Bone marrow (tissue), 2 donors: ENCODE measurements at regions not wholly inside any gene's neighbourhood (a gene's known extent, or its start where the extent isn't known, plus 50 kb on each side); places are given as distances from the start of the nearest gene placed in this dataset.

ENCODE experiments used
- DNase-seq, 2 donors: peaks; one replicate each; lab custom pipeline; 2025; lab: John Stamatoyannopoulos, UW

DNA sequence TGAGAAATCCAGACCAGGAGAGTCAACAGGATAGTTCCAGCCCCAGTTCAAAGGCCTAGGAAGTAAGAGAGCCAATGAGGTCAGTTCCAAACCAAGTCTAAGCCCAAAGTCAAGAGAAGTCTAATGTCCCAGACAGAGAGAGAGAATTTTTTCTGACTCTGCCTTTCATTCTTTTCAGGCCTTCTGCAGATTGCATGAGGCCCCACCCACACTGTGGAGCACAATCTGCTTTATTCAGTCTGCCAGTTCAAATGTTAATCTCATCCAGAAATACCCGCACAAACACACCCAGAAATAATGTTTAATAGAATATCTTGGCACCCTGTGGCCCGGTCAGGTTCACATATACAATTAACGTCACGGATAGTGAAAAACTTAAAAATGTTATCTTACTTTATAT lies 962.4 kb upstream of the SOX9 start:
- DNase-seq = no peak

DNA sequence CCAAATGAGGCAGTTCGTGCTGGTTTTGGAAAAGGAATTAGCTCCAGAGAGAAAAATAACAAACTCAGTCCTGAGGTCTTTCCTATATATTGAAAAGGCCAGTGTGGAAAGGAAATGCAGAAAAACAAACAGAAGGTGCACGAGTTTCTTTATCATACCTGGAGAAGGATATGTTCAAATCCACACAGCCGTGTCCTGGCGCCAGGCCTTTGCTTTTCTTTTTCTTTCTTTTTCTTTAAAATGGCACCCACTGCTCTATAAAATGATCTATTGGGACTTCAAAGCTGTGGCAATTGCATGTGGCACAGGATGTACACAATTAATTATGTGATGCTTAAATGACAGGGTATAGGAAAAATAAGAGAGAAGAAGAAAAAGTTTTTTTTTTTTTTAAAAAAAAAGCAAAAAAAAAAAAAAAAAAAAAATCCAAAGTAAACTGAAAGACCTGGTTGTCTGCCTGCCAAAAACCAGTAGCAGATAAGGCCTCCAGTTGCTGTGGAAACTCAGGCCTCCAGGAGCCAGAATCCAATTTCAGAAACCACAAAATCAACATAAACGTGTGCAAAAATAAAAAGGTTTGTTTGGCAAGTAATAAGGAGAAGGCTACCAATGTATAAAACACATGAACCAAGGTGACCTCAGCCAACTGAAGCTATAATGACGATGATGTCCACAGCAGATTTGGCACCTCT lies 957.6 kb upstream of the SOX9 start:
- DNase-seq = no peak

DNA sequence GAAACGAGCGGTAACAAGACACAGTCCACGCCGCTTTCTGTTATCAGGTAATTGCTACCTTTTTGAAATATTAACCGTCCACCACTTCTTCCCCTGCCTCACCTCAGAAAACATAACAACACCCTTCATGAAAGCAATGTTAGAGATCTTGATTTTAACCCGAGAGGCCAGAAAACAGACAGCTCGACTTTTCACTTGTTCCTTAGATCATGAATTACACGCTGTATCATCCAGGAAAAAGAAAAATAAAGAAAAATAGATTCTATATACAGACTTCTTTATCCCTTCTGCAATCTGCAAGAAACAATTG lies 957.1 kb upstream of the SOX9 start:
- DNase-seq = no peak

DNA sequence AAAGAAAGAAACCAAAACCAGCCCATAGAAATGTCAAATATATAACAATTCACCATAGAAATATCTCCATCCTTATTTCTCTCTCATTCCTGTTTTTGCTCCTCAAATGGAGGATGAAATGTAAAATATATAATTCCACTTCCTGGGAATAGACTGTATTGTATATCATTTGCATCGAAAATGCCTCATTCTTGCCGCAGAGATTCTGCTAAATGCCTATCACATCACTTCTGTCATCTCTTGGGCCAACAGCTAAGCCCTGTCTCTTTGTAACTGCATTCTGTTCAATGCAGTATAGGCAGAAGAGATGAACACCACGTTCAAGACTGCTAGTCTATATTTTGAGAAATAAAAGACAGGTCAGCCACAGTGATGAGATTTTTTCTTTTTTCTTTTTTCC lies 956.3 kb upstream of the SOX9 start:
- DNase-seq = no peak

DNA sequence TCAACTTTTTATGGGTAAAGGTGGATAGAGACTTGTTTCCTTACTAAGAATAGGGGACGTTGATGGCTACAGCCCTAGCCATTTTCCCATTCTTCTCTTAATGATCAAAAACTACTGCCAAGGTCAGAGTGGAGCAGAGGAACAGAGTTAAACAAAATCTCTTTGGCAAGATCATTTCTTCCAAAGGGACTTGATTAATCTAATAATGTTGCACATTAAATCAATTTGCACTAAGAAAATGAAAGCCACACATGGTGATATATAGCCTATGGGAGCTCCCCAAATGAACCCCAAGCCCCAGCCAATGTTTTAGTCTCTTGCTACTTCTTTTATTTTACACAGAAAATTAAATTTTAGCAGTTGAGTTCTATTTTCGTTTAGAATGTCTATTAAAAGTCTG lies 954.5 kb upstream of the SOX9 start:
- DNase-seq = no peak

DNA sequence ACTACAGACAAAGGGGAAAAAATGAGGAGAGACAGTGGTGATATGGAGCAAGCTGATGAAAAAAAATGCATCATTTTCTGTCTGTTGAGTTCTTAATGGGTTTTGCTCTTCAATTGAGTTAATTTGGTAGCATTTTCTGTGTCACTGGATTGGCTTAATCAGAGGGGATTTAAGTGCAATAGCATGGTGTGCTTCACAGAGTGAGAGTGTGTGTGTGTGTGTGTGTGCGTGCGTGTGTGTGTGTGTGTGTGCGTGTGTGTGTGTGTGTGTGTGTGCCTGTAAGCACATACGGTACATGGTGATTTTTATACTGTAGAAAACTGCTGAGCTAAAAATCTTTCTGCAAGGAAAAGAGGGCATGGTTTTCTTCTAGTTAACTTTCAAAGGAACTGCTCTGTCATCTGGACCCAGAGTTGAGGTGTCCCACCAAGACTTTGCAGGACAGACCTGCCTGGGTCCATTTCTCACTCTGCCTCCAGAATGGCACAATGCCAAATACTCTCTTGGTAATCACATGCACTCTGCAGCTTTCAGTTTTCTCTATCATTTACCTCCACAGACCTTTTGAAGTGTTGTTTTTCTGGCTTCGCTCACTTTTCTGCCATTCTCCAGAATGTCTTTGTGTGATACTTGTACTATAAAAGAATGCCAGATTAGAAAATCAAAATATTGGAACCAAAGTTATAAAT lies 952.6 kb upstream of the SOX9 start:
- no peak for DNase-seq

DNA sequence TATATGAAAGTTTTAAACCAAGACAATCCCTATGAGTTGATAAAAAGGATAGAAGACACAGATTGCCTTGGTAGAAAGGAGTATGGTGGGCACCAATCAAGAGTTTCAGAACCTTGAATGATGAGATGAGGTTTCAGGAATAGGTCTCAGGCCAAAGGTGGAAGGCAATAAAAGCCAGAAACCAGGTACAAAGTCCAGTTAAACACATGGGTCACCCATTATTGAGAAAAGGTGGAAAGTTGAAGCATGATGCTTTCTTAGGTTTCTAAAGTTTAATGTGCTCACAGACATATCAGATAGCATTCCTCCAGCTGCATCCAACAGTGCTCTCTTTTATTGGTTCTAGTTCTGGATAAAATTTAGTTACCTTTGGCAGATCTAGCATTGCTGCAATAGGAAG lies 950.8 kb upstream of the SOX9 start:
- no peak for DNase-seq

DNA sequence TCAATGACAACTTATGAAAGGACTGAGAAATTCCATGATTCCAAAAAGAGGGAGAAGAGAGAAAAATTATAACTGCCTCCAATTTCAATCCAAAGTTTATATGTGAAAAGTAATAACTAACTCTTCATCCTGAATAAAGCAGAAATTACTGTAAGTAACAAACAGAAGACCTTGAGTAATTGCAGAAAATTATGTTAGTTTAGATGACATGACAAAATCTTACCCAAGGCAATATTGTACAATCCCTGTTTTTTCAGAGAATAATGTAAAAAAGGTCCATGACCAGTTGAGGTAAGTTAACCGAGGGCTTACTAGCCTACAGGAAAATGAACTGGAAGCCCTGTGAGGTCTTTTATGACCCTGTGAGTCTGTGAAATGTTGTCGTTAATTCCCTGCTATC lies 949.5 kb upstream of the SOX9 start:
- DNase-seq = no peak

DNA sequence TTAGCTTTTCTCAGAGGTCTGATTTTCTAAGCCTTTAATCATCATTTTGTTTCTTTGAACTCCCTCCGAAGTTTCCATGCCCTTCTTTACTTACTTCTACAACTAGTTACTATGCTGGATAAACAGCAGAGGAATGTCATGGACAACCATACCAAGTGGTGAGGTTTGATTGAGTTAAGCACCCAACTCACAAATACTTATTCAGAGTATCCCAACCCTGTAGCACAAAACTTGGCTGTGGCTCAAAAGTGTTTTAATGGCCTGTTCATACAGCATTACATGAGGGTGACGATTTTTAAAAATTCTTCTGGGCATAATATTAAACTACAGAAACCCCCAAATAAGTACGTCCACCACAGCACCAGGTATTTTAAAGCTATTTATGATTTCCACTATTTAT lies 946.8 kb upstream of the SOX9 start:
- DNase-seq = no peak

DNA sequence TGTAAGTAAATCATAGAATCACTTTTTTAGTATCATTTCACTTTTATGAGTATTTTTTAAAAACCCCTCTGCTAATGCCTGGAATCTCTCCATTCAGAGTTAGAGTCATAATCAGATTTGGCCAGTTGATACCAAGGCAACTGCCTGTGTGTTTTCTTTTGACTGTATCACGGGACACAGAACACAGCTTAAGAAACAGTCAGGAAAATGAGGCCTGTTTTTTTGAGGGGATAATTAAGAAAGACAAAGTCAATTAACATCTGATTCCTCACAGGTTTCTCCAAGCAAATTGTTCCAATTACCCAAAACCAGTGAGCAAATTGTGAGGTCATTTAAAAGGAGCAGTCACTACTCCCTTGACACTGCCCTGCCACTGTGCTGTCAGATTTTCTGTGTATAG lies 944.5 kb upstream of the SOX9 start:
- no peak for DNase-seq

DNA sequence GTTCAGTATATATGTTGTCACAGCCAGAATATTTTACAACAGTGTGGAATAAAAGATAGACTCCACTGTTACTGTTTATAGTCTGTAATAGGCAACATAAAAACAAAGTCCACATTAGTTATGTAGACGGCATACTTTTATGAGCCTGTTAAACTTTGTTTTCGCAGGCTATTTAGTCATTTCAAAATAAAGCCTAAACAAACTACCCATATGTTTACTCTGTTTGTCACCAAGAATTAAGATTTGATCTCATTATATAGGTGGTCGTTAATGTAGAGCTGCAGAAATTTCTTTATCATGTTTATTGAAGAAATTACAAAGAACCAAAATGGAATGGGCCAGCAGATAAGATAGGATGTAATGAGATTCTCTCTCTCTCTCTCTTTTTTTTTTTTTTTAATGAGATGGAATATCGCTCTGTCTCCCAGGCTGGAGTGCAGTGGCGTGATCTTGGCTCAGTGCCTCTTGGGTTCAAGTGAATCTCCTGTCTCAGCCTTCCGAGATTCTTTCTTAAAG lies 943.8 kb upstream of the SOX9 start:
- DNase-seq = no peak

DNA sequence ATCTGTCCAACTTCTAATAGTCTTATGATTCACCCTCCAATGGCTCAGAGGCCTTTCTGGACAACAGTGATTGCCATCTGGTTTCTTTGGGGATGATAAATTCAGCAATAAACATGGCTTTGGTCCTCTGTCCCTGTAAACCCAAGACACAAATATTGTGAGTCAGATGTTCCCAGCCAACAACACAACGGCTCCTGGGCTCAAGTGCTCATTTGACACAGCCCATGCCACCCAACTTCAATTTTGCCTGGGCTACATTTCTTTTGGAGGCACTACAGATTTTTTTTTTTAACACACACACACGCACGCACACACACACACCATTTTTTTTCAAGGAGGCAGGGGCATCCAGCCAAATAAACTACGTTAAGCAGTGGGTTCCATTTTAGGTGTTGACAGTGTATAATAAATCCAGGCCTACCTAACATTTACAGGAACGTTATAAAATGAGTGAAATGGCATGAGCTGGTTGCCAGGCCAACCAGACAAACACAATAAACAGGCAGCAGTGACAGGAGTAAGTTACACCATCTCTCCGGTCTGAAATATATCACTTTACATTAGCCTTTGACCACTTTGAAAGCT lies 939.9 kb upstream of the SOX9 start:
- DNase-seq = no peak

DNA sequence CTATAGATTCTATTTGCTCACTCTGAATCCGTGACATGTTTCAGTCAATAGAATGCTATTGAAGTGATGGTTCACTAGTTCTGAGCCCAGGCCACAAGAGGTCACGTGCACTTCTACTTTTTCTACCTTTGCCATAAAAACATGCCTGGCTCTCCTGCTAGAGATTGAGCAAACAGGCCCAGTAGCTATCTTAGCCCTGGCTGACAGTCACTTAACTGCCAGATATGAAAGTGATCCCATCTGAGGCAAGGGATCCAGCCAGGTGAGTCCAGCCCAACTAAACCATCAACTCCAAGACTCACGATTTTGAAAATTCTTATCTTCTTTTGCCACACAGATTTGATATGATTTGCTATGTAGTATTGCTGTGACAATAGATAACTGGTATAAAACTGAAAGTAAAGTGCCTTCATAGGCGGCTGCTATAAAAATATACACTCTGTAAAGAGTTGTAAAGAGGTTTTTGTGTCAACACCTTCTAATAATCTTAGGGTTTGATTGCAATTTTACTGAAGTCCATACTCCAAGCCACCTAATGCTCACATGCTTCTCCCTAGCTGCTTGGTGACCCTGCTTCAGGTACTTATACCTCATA lies 937.7 kb upstream of the SOX9 start:
- DNase-seq = no peak

DNA sequence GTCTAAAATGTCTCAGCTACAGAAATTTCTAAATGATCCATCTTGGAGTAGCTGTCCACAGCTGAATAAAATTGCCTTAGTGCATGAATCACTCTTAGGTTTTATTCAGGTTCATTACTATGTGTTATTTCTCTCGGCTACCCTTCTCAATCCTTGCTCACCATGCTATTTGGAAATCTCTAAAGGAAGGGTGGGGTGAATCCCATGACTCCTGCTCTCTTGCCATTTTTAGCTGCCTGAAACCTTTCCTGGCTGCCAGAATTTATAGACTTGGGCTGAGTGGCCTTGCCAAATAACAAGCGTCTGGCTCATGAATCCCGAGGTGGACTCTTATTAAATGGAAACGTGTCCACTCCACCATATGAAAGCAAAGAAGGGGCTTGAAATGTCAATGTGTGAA lies 936.1 kb upstream of the SOX9 start:
- DNase-seq = no peak

DNA sequence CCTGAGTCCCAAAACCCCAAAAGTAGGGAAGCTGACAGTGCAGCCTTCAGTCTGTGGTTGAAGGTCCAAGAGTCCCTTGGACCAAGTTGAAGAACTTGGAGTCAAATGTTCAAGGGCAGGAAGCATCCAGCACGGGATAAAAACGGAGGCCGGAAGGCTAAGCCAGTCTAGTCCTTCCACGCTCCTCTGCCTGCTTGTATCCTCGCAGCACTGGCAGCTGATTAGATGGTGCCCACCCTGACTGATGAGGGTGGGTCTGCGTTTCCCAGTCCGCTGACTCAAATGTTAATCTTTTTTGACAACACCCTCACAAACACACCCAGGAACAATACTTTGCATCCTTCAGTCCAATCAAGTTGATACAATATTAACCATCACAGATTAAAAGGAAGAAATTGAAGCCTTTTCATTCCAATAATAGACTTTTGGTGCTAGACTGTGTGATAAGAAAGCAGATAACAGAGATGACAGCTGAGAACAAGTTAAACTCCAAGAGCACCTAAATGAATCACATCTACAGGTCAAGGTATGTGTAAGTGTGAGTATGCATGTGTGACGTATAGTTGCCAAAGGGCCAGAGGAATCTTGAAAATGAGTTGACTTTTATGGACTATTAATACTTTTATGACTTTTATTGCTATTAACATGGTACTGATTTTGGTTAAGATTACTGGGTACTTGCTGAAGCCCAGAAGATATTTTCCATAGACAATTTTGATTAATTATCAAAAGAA lies 933.5 kb upstream of the SOX9 start:
- no peak for DNase-seq

DNA sequence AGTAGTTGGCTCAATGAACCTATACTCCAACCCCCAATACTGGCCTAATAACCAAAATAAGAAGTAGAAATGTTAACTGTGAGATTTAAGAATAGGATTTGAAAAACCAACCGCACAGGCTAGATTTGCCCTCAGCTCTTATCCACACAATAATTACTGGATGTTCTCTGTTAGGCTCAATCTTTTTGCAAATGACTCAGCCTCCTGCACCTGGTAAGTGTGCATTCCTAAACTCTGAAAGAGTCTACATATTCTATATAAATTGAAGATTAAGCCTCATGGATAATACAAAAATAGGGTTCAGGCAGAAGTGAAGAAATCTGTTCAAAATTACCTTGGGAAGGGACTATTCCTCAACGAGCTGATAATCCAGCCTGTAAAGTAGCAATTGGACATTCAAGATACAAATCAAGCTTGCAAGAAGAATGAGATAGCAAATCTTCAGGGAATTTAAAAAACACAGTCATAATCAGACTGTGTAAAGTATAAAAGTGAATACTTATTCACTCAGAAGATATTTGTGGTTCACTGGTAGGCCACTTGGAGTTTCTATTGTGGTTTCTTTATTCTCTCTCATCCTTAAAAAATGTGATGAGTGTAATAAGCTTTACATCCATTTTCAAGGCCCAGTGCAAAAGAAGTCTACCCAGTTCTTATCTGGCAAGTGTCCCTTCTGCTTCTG lies 931.9 kb upstream of the SOX9 start:
- DNase-seq = no peak

DNA sequence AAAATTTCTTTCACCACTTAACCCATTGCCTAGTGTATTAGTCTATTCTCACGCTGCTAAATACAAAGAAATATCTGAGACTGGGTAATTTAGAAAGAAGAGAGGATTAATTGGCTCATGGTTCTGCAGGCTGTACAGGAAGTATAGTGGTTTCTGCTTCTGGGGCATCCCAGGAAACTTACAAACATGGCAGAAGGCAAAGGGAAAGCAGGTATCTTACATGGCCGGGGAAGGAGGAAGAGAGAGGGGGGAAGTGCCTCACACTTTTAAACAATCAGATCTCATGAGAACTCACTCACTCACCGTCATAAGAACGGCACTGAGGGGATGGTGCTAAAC lies 931.4 kb upstream of the SOX9 start:
- DNase-seq = no peak

DNA sequence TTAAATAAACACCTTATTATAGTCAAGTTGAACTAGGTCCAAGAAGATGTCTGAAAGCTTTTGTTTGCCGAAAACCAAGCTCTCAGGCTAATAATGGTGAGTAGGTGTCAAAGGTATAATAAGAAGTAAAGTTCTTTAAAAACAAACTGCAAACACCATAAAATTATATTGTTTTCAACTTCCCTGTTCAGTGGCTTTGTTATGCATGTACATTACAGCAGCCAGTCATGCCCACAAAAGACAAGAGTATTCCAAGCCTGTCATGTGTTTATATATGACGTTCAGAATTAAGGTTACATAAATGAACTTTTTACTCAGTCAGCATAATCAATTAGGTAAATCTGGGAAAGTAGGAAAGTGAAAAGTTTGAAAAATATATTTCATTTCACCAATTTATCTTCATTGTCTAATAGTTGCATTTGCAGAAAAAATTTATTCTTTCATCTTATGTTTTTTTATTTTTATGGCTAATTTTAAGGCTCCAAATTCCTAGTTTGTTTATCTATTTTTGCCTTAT lies 928.7 kb upstream of the SOX9 start:
- DNase-seq = no peak

DNA sequence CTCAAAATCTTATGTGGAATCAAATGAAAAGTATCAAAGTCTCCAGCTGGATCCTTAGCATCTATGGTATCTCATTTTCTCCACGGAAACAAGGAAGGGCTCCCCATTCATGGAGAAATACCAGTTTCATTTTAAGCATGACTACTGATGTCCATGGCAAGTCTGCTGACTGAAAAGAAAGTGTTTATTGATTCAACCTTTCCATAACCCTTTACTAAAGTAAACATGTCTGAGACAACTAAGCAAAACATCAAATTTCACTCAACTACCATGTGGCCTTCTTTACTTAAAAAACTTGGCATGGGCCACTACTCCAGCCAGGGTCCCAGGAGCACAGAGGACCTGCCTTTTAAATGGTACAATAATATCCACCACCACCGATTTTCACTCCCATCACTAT lies 928.0 kb upstream of the SOX9 start:
- DNase-seq = no peak

DNA sequence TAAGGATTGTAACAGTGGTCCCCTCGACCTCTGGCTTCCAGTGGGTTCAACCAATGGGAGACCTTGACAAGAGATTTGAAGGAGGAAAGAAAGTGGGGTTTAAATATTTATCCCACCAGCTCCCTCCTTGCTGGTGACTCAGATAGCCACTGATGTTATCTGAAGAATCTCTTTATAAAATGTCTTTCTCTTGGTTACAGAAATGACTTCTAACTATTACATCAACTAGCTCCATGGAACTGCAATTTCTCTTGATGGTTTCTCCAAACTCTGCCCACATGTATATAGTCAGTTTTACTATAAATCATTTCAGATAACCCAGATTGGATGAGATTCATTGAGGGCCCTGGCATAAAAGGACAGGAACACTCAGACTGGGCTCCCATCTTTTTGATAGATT lies 920.2 kb upstream of the SOX9 start:
- DNase-seq = no peak

DNA sequence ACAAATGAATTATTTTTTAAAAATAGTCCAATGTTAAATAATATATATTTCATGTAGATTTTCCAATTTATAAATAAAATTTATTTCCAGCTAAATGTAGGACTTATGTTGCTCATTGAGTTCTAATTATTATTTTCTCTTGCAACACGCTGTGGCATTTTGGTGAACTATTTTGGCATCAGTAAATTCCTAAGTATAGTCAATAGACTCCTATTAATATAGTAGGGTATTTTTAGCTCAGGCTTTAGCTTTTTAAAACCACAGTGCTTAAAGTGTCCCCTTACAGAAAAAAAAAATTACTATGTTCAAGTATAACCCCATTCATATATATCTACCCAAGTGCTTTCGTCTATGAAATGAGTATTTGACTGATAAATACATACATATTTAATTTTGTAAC lies 919.2 kb upstream of the SOX9 start:
- DNase-seq = no peak

DNA sequence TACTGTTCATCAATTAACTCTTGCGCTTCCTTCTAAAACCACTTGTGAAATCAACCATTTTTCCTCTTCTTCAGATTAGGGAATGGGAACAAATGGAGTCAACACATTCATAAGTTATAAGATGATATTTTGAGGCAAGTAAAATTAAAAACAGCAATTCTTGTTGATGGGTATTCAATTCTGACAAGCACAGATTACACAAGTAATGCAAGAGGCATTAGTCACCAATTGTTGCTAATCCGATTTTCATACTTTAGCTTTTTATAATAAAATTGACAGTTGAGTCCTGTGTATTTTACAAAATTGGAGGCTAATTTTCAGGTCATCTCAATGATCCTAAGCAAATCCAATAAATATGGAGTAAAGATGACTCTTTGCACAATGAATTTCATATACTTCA lies 918.4 kb upstream of the SOX9 start:
- DNase-seq = no peak
